Activated T-cell treated with anti-CD3 and anti-CD28 coated beads, Interleukin-2, amount 50 U/mL, for 72 hours (primary cell): ENCODE measurements at regions not wholly inside any gene's neighbourhood (a gene's known extent, or its start where the extent isn't known, plus 50 kb on each side); places are given as distances from the start of the nearest gene placed in this dataset.
A peak's percentile ranks its signal among the peaks of the same experiment; 100 is the strongest.

Experiments used
- ATAC-seq, 2 donors: fragments of 150-1000 bp; cut with Tn5 transposase; replicated peaks in 1 of 2; 2 replicates each; pipeline ENCODE4 v1.10.0; 2021; ENCODE audit warnings: moderate library complexity in 2 of 2, mild to moderate bottlenecking in 1 of 2
- DNase-seq, 2 donors: peaks; one replicate each; pipeline ENCODE4 v3.0.0; 2021 to 2022; ENCODE audit warnings: mixed read lengths in 1 of 2
- H3K27ac Mint-ChIP-seq: one replicate; pipeline ENCODE4 v1.8.0; 2022; ENCODE audit warnings: mild to moderate bottlenecking, moderate library complexity, mixed read lengths
- H3K27me3 Mint-ChIP-seq: one replicate; pipeline ENCODE4 v1.8.0; 2022; ENCODE audit warnings: low read depth, mixed read lengths
- H3K36me3 Mint-ChIP-seq, 2 donors: one replicate each; pipeline ENCODE4 v1.8.0; 2022; ENCODE audit warnings: mixed read lengths in 2 of 2, mild to moderate bottlenecking in 1 of 2; ENCODE audit not compliant: insufficient read depth in 2 of 2
- H3K4me1 Mint-ChIP-seq: one replicate; pipeline ENCODE4 v1.8.0; 2022; ENCODE audit warnings: low read depth, mixed read lengths
- H3K4me3 Mint-ChIP-seq, 2 donors: one replicate each; pipeline ENCODE4 v1.8.0; 2022; ENCODE audit warnings: mild to moderate bottlenecking in 2 of 2, mixed read lengths in 2 of 2, moderate library complexity in 2 of 2
- H3K9me3 Mint-ChIP-seq, 2 donors: one replicate each; pipeline ENCODE4 v1.8.0; 2022; ENCODE audit warnings: mixed read lengths in 2 of 2

GRCh38 chr21:28112511-28112910 lies 880.2 kb downstream of the LTN1 start:
- Mint-ChIP-seq H3K27ac (no peak overlapping the region), H3K9me3 (peaks cover 0 to 4% of the 10 kb centered on the region in 2 donors), H3K4me1 (no peaks in the 10 kb centered on the region), H3K27me3 (no peaks in the 10 kb centered on the region), H3K36me3 (no peaks in the 10 kb centered on the region), H3K4me3 (no peak overlapping the region)
- ATAC-seq, result no peak
- DNase-seq, result no peak

GRCh38 chr21:28111151-28111619 lies 881.5 kb downstream of the LTN1 start:
- Mint-ChIP-seq H3K36me3 (no peaks in the 10 kb centered on the region), H3K9me3 (peaks cover 0 to 4% of the 10 kb centered on the region in 2 donors), H3K27me3 (no peaks in the 10 kb centered on the region), H3K27ac (no peak overlapping the region), H3K4me1 (no peaks in the 10 kb centered on the region), H3K4me3 (no peak overlapping the region)
- ATAC-seq, result no peak
- no peak for DNase-seq

GRCh38 chr21:28110716-28111115 lies 882.0 kb downstream of the LTN1 start:
- no peak for DNase-seq
- Mint-ChIP-seq H3K4me1 (no peaks in the 10 kb centered on the region), H3K4me3 (no peak overlapping the region)

GRCh38 chr21:28110074-28110473 lies 882.6 kb downstream of the LTN1 start:
- Mint-ChIP-seq H3K36me3 (no peaks in the 10 kb centered on the region), H3K27me3 (no peaks in the 10 kb centered on the region), H3K4me1 (no peaks in the 10 kb centered on the region), H3K9me3 (peaks cover 0 to 2% of the 10 kb centered on the region in 2 donors), H3K27ac (no peak overlapping the region), H3K4me3 (no peak overlapping the region)
- DNase-seq, result no peak
- no peak for ATAC-seq

More at GRCh38 chr21:28110716-28111115, 882.0 kb downstream of the LTN1 start:
- ATAC-seq, result no peak
- H3K27me3 Mint-ChIP-seq, result no peaks in the 10 kb centered on the region
- peaks cover 0 to 3% of the 10 kb centered on the region in 2 donors for H3K9me3 Mint-ChIP-seq
- H3K36me3 Mint-ChIP-seq, result no peaks in the 10 kb centered on the region
- H3K27ac Mint-ChIP-seq, result no peak overlapping the region

GRCh38 chr21:28106370-28106890 lies 886.2 kb downstream of the LTN1 start:
- no peak for DNase-seq
- Mint-ChIP-seq H3K4me1 (no peaks in the 10 kb centered on the region), H3K4me3 (no peak overlapping the region), H3K9me3 (peaks cover 0 to 2% of the 10 kb centered on the region in 2 donors), H3K27me3 (no peaks in the 10 kb centered on the region), H3K27ac (no peak overlapping the region), H3K36me3 (no peaks in the 10 kb centered on the region)
- no peak for ATAC-seq

- H3K27me3 Mint-ChIP-seq, result no peaks in the 10 kb centered on the region
- ATAC-seq (no peak), DNase-seq (no peak)
- H3K4me1 Mint-ChIP-seq, result no peaks in the 10 kb centered on the region
- H3K4me3 Mint-ChIP-seq, result no peak overlapping the region
- H3K27ac Mint-ChIP-seq, result peak overlapping the region; percentile 25
- H3K9me3 Mint-ChIP-seq, result no peaks in the 10 kb centered on the region
- H3K36me3 Mint-ChIP-seq, result no peaks in the 10 kb centered on the region
Observed at GRCh38 chr21:28104346-28104745, 888.3 kb downstream of the LTN1 start.

DNA sequence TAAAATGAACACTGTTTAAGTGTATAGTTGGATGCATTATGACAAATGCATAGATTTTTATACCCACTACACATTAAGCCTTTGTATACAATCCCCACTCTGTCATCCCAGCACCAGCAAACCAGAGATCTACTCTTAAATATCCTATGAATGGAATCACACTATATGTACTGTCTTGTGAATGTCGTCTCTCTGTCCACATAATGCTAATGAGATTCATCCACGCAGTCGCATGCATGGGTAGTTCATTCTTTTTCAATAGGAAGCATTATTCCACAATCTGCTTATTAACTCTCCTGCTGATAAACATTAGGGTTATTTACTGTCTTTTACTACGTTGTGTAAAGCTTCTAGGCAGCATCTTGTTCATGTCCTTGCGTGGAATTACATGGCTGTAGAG lies 892.3 kb downstream of the LTN1 start:
- Mint-ChIP-seq H3K36me3 (no peaks in the 10 kb centered on the region), H3K4me3 (no peak overlapping the region), H3K4me1 (no peaks in the 10 kb centered on the region), H3K9me3 (no peaks in the 10 kb centered on the region), H3K27me3 (no peaks in the 10 kb centered on the region), H3K27ac (no peak overlapping the region)
- DNase-seq, result no peak
- no peak for ATAC-seq

DNA sequence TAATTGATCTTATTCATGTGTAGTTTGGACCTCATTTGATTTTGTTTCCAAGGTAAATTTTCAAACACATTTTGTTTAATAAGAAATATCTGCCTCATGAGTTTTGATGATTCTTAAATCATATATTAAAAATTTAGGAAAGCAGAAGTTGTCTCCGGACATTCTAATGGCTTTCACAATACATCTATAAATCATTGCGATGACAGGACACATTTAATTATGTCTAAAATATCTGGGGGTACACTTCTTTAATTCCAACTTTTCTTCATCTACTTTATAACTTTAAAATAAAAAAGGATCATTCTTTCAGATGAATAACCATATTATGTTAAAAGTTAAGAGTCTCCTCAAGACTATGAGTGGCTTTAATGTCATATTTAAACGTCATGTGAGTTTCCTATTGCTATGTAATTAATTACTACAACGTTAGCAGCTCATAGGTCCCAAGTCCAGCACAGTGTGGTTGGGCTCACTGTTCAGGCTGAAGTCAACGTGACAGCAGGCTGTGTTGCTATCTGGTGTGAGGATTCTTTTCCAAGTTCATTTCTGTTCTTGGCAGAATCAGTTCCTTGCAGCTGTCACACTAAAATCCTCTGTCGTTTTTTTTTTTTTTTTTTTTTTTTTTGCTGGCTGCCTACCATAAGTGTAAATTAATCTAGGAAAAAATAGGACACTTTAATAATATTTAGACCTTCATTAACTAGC lies 893.5 kb downstream of the LTN1 start:
- ATAC-seq, result no peak
- Mint-ChIP-seq H3K4me1 (no peaks in the 10 kb centered on the region), H3K27me3 (no peaks in the 10 kb centered on the region), H3K4me3 (no peak overlapping the region), H3K9me3 (no peaks in the 10 kb centered on the region), H3K27ac (no peak overlapping the region), H3K36me3 (no peaks in the 10 kb centered on the region)
- no peak for DNase-seq

DNA sequence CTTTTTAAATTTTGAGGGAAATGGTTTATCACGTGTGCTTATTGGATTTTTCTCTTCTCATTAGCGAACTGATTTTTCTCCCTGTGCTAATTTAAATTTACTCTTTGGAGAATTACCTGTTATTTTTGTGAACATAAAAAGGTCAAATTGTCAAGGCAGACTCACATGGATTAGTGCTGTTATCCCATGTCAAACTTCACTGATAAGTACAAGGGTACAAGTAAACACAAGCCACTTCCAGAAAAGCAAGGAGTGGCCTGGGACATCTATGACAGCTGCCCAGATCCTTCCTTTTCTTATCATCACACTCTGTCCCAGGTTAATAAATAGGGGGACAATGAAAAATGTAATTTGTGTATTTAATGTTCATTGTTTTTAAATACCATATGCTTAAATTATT lies 901.2 kb downstream of the LTN1 start:
- no peaks in the 10 kb centered on the region for H3K4me1 Mint-ChIP-seq
- no peaks in the 10 kb centered on the region for H3K27me3 Mint-ChIP-seq
- ATAC-seq (no peak), DNase-seq (no peak)
- no peaks in the 10 kb centered on the region for H3K9me3 Mint-ChIP-seq
- H3K36me3 Mint-ChIP-seq, result no peaks in the 10 kb centered on the region
- no peak overlapping the region for H3K4me3 Mint-ChIP-seq
- H3K27ac Mint-ChIP-seq, result no peak overlapping the region

DNA sequence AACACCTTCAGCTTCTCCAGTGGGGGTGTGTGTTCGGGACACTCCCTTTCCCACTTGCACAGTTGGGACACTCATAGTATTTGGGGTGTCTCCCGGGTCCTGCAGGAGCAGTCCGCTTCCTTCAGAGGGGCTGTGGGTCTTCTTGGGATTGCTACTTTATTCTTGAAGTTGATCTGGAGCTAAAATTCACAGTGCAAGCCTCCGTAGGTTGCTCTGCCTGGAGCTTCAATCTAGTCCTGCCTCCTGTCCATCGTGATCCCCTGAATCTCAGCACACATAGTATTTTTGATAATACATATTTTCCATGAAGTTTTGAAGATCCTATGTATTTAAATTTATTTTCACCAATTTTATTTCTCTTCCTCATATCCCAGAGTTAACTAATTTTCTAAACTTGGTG lies 902.1 kb downstream of the LTN1 start:
- no peak overlapping the region for H3K4me3 Mint-ChIP-seq
- ATAC-seq, result no peak
- no peak for DNase-seq
- H3K27ac Mint-ChIP-seq, result no peak overlapping the region
- H3K36me3 Mint-ChIP-seq, result no peaks in the 10 kb centered on the region
- no peaks in the 10 kb centered on the region for H3K4me1 Mint-ChIP-seq
- no peaks in the 10 kb centered on the region for H3K27me3 Mint-ChIP-seq
- H3K9me3 Mint-ChIP-seq, result no peaks in the 10 kb centered on the region

- H3K4me3 Mint-ChIP-seq, result no peak overlapping the region
- no peak for ATAC-seq
- H3K27ac Mint-ChIP-seq, result no peak overlapping the region
- no peaks in the 10 kb centered on the region for H3K27me3 Mint-ChIP-seq
- no peak for DNase-seq
- no peaks in the 10 kb centered on the region for H3K4me1 Mint-ChIP-seq
- H3K36me3 Mint-ChIP-seq, result no peaks in the 10 kb centered on the region
- H3K9me3 Mint-ChIP-seq, result no peaks in the 10 kb centered on the region
Observed at GRCh38 chr21:28089599-28090441, 902.9 kb downstream of the LTN1 start.

DNA sequence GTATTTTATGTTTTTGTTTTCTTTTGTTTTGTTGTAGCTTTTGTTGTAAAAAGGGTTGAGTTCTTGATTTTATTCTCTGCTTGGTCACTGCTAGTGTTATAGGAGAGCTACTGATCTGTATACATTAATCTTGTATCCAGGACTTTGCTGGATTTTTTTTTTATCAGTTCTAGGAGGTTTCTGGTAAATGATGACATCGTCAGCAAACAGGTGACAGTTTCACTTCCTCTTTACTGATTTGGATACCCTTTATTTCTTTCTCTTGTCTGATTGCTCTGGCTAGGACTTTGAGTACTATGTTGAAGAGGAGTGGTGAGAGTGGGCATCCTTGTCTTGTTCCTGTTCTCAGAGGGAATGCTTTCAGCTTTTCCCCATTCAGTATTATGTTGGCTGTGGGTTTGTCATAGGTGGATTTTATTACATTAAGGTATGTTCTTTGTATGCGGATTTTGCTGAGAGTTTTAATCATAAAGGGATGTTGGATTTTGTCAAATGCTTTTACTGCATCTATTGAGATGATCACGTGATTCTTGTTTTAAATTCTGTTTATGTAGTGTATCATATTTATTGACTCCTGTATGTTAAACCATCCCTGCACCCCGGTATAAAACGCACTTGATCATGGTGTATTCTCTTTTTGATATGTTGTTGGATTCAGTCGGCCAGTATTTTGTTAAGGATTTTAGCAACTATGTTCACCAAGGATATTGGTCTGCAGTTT lies 905.7 kb downstream of the LTN1 start:
- no peaks in the 10 kb centered on the region for H3K9me3 Mint-ChIP-seq
- H3K27me3 Mint-ChIP-seq, result no peaks in the 10 kb centered on the region
- H3K36me3 Mint-ChIP-seq, result no peaks in the 10 kb centered on the region
- H3K27ac Mint-ChIP-seq, result peak overlapping the region; percentile 44
- ATAC-seq, result no peak
- DNase-seq, result no peak
- no peak overlapping the region for H3K4me3 Mint-ChIP-seq
- H3K4me1 Mint-ChIP-seq, result no peaks in the 10 kb centered on the region

GRCh38 chr21:28084951-28085350 lies 907.7 kb downstream of the LTN1 start:
- Mint-ChIP-seq H3K27me3 (no peaks in the 10 kb centered on the region), H3K4me1 (no peaks in the 10 kb centered on the region), H3K4me3 (no peak overlapping the region), H3K27ac (no peak overlapping the region), H3K36me3 (no peaks in the 10 kb centered on the region), H3K9me3 (no peaks in the 10 kb centered on the region)
- ATAC-seq (no peak), DNase-seq (no peak)
